Effector memory CD4-positive, alpha-beta T cell (primary cell): ENCODE measurements at regions not wholly inside any gene's neighbourhood (a gene's known extent, or its start where the extent isn't known, plus 50 kb on each side); places are given as distances from the start of the nearest gene placed in this dataset.
"Not testable (repeated sequence)": the region's sequence is repeated elsewhere in the genome, so short reads cannot be mapped to it uniquely, and the experiment has no call there.

Experiments used
- DNase-seq, 3 donors: peaks; one replicate each; pipeline ENCODE4 v3.0.0-alpha.2; 2020
- H3K27ac ChIP-seq: 2 replicates; pipeline ENCODE4 v1.7.0; 2013; ENCODE audit warnings: mild to moderate bottlenecking, low read length, moderate library complexity; ENCODE audit not compliant: insufficient read depth, poor library complexity, severe bottlenecking
- H3K27me3 ChIP-seq: replicated peaks from 2 replicates; pipeline ENCODE4 v1.7.0; 2013; ENCODE audit warnings: mild to moderate bottlenecking, low read length; ENCODE audit not compliant: insufficient read depth, control insufficient read depth, poor library complexity, severe bottlenecking
- H3K36me3 ChIP-seq: 2 replicates; pipeline ENCODE4 v1.7.0; 2013; ENCODE audit warnings: mild to moderate bottlenecking, low read length, moderate library complexity; ENCODE audit not compliant: control insufficient read depth, insufficient read depth
- H3K4me1 ChIP-seq: 2 replicates; pipeline ENCODE4 v1.7.0; 2013; ENCODE audit warnings: low read length, mild to moderate bottlenecking; ENCODE audit not compliant: control insufficient read depth, insufficient read depth, poor library complexity, severe bottlenecking
- H3K4me3 ChIP-seq: 2 replicates; pipeline ENCODE4 v1.7.0; 2013; ENCODE audit warnings: low read length, low read depth, mild to moderate bottlenecking; ENCODE audit not compliant: insufficient read depth, poor library complexity, severe bottlenecking
- H3K9me3 ChIP-seq: 2 replicates; pipeline ENCODE4 v1.7.0; 2013; ENCODE audit warnings: mild to moderate bottlenecking, low read length, moderate library complexity; ENCODE audit not compliant: control insufficient read depth

DNA sequence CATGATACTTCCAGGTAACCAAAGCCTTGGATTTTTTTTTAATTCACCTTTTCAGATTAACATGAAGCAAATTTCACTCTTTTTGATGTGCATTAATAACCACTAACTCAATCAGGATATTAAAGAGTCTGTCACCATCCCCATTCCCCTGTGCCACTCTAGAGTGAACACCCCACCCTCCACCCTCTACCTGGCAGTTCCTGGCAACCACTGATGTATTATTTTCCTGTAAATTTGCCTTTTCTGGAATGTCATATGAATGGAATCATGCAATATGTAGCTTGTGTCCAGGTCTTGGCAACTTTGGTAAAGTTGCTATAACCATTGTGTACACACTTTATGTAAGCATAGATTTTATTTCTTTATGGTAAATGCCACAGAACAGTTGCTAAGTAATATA lies 627.6 kb downstream of the MCTP2 start:
- no peaks in the 10 kb centered on the region for H3K36me3 ChIP-seq
- H3K4me3 ChIP-seq, result no peak overlapping the region
- H3K9me3 ChIP-seq, result no peaks in the 10 kb centered on the region
- DNase-seq, result no peak
- H3K27ac ChIP-seq, result no peak overlapping the region
- no peaks in the 10 kb centered on the region for H3K27me3 ChIP-seq
- H3K4me1 ChIP-seq, result no peaks in the 10 kb centered on the region

- Histone ChIP-seq H3K9me3 (no peaks in the 10 kb centered on the region), H3K36me3 (no peaks in the 10 kb centered on the region)
- DNase-seq, result no peak
Measured at GRCh38 chr15:94864600-94864999, 633.2 kb downstream of the MCTP2 start.

DNA sequence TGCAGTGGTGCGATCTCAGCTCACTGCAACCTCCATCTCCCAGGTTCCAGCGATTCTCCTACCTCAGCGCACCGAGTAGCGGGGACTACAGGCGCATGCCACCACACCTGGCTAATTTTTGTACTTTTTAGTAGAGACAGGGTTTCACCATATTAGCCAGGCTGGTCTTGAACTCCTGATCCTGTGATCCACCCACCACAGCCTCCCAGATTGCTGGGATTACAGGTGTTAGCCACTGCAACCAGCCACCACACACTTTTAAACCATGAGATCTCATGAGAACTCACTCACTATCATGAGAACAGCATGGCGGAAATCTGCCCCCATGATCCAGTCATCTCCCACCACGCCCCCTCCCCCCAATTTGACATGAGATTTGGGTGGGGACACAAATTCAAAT lies 636.9 kb downstream of the MCTP2 start:
- not testable (repeated sequence) for H3K4me3 ChIP-seq, H3K27me3 ChIP-seq, DNase-seq, H3K36me3 ChIP-seq, H3K9me3 ChIP-seq, H3K27ac ChIP-seq, H3K4me1 ChIP-seq

More at GRCh38 chr15:94864600-94864999, 633.2 kb downstream of the MCTP2 start:
- no peak overlapping the region for H3K27ac ChIP-seq
- no peaks in the 10 kb centered on the region for H3K4me1 ChIP-seq
- H3K4me3 ChIP-seq, result no peak overlapping the region
- H3K27me3 ChIP-seq, result no peaks in the 10 kb centered on the region

GRCh38 chr15:94875550-94875949 lies 644.2 kb downstream of the MCTP2 start:
- Histone ChIP-seq H3K36me3 (no peaks in the 10 kb centered on the region), H3K27me3 (no peaks in the 10 kb centered on the region), H3K27ac (no peak overlapping the region), H3K9me3 (peaks cover 8% of the 10 kb centered on the region), H3K4me3 (no peak overlapping the region), H3K4me1 (no peaks in the 10 kb centered on the region)
- no peak for DNase-seq

- Histone ChIP-seq H3K4me1 (no peaks in the 10 kb centered on the region), H3K4me3 (no peak overlapping the region), H3K9me3 (peaks cover 8% of the 10 kb centered on the region), H3K36me3 (no peaks in the 10 kb centered on the region), H3K27ac (no peak overlapping the region), H3K27me3 (no peaks in the 10 kb centered on the region)
- DNase-seq, result no peak
Measured at GRCh38 chr15:94877833-94878232, 646.5 kb downstream of the MCTP2 start.

DNA sequence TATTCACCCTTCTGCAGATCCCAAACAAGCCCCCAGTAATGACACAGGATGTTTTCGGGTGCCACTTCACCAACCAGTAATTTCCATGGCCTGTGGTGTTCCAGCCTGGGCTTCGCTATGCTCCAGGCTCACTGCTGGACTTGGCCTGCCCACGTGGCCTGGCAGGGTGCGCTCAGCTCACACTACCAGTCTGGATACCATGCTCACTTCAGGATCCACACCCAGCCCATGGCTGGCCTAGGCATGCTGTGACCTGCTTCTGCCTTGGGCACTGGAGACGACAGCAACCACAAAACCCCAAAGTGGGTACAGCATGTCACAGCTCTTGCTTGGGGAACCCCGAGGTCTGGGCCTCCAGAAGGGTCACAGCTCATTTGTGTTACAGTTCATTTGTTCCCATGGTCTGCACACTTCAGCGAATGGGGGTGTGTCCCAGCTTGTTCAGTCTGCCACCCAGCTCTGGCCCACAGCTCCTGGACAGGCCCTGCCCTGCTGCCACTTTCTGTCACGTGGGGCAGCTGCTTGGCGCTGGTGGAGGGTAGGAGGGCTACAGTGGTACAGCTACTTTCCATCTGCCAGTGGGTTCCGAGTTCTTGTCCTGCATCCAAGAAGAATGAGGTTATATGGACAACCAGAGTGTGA lies 650.8 kb downstream of the MCTP2 start:
- Histone ChIP-seq H3K27me3 (no peaks in the 10 kb centered on the region), H3K36me3 (no peaks in the 10 kb centered on the region), H3K4me1 (no peaks in the 10 kb centered on the region), H3K9me3 (no peaks in the 10 kb centered on the region), H3K4me3 (no peak overlapping the region), H3K27ac (no peak overlapping the region)
- no peak for DNase-seq

- Histone ChIP-seq H3K4me3 (no peak overlapping the region), H3K27me3 (no peaks in the 10 kb centered on the region), H3K9me3 (no peaks in the 10 kb centered on the region), H3K4me1 (no peaks in the 10 kb centered on the region), H3K27ac (no peak overlapping the region), H3K36me3 (no peaks in the 10 kb centered on the region)
- DNase-seq, result no peak
Measured at GRCh38 chr15:94887391-94887790, 656.0 kb downstream of the MCTP2 start.

DNA sequence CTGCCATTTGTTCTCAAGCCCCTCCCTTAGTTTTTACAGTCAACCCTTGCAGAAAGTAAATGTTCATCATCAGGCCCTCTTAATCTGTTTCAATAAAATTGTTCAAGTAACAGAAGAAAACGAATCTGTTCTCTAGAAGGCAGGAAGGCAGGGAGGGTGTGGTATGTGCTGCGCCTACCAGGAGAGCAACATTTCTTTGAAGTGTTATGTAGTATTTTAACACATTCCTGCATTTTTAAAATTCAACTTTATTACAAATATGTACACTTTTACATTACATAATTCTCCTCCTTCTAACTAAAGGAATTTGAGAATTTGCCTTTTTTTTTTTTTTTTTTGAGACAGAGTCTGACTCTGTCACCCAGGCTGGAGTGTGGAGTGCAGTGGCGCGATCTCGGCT lies 657.8 kb downstream of the MCTP2 start:
- no peak overlapping the region for H3K27ac ChIP-seq
- H3K27me3 ChIP-seq, result no peaks in the 10 kb centered on the region
- H3K4me3 ChIP-seq, result no peak overlapping the region
- no peak for DNase-seq
- H3K9me3 ChIP-seq, result no peaks in the 10 kb centered on the region
- H3K36me3 ChIP-seq, result no peaks in the 10 kb centered on the region
- no peaks in the 10 kb centered on the region for H3K4me1 ChIP-seq

DNA sequence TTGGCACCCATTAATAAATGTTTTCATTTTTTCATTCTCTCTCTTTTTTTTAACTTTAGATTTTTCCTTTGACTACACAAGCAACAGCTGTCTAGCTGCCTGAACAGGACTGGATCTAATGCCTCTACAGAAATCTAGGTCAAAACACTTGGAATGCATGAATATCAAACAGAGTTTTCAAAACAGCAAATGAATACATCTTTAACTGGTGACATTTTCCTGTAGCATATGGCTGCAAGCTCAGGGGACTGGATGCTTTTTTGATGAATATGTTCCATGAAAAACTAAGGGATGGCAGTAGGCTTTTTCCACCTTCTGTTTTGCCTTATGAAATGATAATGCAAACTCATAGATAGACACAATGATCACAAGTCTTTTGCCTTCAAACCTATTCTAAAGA lies 661.7 kb downstream of the MCTP2 start:
- no peaks in the 10 kb centered on the region for H3K27me3 ChIP-seq

GRCh38 chr15:94894056-94894455 lies 662.7 kb downstream of the MCTP2 start:
- Histone ChIP-seq H3K9me3 (no peaks in the 10 kb centered on the region), H3K27ac (no peak overlapping the region), H3K4me1 (no peaks in the 10 kb centered on the region), H3K36me3 (no peaks in the 10 kb centered on the region), H3K4me3 (no peak overlapping the region), H3K27me3 (no peaks in the 10 kb centered on the region)
- no peak for DNase-seq

More for the DNA sequence above, 661.7 kb downstream of the MCTP2 start:
- no peaks in the 10 kb centered on the region for H3K9me3 ChIP-seq
- no peaks in the 10 kb centered on the region for H3K4me1 ChIP-seq
- no peak overlapping the region for H3K27ac ChIP-seq
- no peak for DNase-seq
- no peak overlapping the region for H3K4me3 ChIP-seq
- no peaks in the 10 kb centered on the region for H3K36me3 ChIP-seq
